GM23338 (cell line): ENCODE measurements at regions not wholly inside any gene's neighbourhood (a gene's known extent, or its start where the extent isn't known, plus 50 kb on each side); places are given as distances from the start of the nearest gene placed in this dataset.

Source experiments
- ATAC-seq: fragments of 200-7000 bp; cut with Tn5 transposase; 3 replicates; pipeline ENCODE4 v1.9.1; 2020
- DNase-seq: peaks from one replicate; pipeline ENCODE4 v3.0.0-alpha.2; 2015; ENCODE audit warnings: low spot score
- H2AFZ ChIP-seq: fragments of 200-600 bp; sonication (generic); 2 replicates; pipeline ENCODE4 v1.8.0; 2016; ENCODE audit warnings: antibody characterized with exemption, mild to moderate bottlenecking, moderate library complexity
- H3F3A ChIP-seq: fragments of 200-600 bp; sonication (generic); replicated peaks from 2 replicates; pipeline ENCODE4 v1.8.0; 2017; ENCODE audit warnings: antibody characterized with exemption, mixed run types, low read depth
- H3K27ac ChIP-seq: fragments of 200-600 bp; sonication (generic); 2 replicates; pipeline ENCODE4 v1.6.1; 2016; ENCODE audit warnings: low read depth
- H3K27me3 ChIP-seq: fragments of 200-600 bp; sonication (generic); 2 replicates; pipeline ENCODE4 v1.8.0; 2016; ENCODE audit warnings: mild to moderate bottlenecking, mixed run types, moderate library complexity; ENCODE audit not compliant: insufficient read depth
- H3K36me3 ChIP-seq: fragments of 200-600 bp; sonication (generic); 2 replicates; pipeline ENCODE4 v1.8.0; 2016; ENCODE audit warnings: mild to moderate bottlenecking; ENCODE audit not compliant: insufficient read depth
- H3K4me1 ChIP-seq: fragments of 200-600 bp; sonication (generic); 2 replicates; pipeline ENCODE4 v1.8.0; 2016; ENCODE audit warnings: mild to moderate bottlenecking, moderate library complexity; ENCODE audit not compliant: insufficient read depth
- H3K4me2 ChIP-seq: fragments of 200-600 bp; sonication (generic); 2 replicates; pipeline ENCODE4 v1.7.1; 2017; ENCODE audit warnings: mixed run types
- H3K4me3 ChIP-seq: fragments of 200-600 bp; sonication (generic); 2 replicates; pipeline ENCODE4 v1.6.1; 2016; ENCODE audit warnings: mixed run types
- H3K79me2 ChIP-seq: fragments of 200-600 bp; sonication (generic); replicated peaks from 2 replicates; pipeline ENCODE4 v1.8.0; 2017; ENCODE audit warnings: mild to moderate bottlenecking; ENCODE audit not compliant: insufficient read depth
- H3K9me2 ChIP-seq: fragments of 200-600 bp; sonication (generic); 2 replicates; pipeline ENCODE4 v1.8.0; 2017; ENCODE audit not compliant: insufficient read depth
- H4K20me1 ChIP-seq: fragments of 200-600 bp; sonication (generic); replicated peaks from 2 replicates; pipeline ENCODE4 v1.8.0; 2017; ENCODE audit warnings: mild to moderate bottlenecking; ENCODE audit not compliant: insufficient read depth
- H3K27ac Mint-ChIP-seq: 2 replicates; pipeline ENCODE4 v1.8.0; 2020; ENCODE audit warnings: inconsistent platforms, mild to moderate bottlenecking, moderate library complexity, mixed read lengths
- H3K27me3 Mint-ChIP-seq: 3 replicates; pipeline ENCODE4 v1.8.0; 2022; ENCODE audit warnings: low read depth, mild to moderate bottlenecking, moderate library complexity, mixed read lengths, inconsistent platforms; ENCODE audit not compliant: insufficient read depth, poor library complexity
- H3K36me3 Mint-ChIP-seq: 3 replicates; pipeline ENCODE4 v1.8.0; 2021; ENCODE audit warnings: low read depth, mild to moderate bottlenecking, inconsistent platforms, moderate library complexity, mixed read lengths
- H3K4me1 Mint-ChIP-seq: 3 replicates; pipeline ENCODE4 v1.8.0; 2020; ENCODE audit warnings: mild to moderate bottlenecking, inconsistent platforms, mixed read lengths
- H3K4me3 Mint-ChIP-seq: 3 replicates; pipeline ENCODE4 v1.8.0; 2021; ENCODE audit warnings: moderate library complexity, mild to moderate bottlenecking, inconsistent platforms, mixed read lengths
- H3K9me3 Mint-ChIP-seq: 3 replicates; pipeline ENCODE4 v1.8.0; 2020; ENCODE audit warnings: moderate library complexity, mild to moderate bottlenecking, inconsistent platforms, mixed read lengths
- CREB1 ChIP-seq: fragments of 250-450 bp; sonication (Bioruptor Pico); IDR thresholded peaks from 2 replicates; pipeline ENCODE4 v1.5.0; 2020; ENCODE audit warnings: low read depth, mild to moderate bottlenecking, moderate library complexity
- CTCF ChIP-seq, 2 experiments: fragments of 200-600 bp in 1 of 2; sonication (generic) in 1 of 2; conservative IDR thresholded peaks; 2 replicates each; pipeline versions ENCODE4 v1.5.1 to v1.6.1; 2016 to 2017; ENCODE audit warnings: antibody characterized with exemption in 2 of 2, low read depth in 2 of 2, mild to moderate bottlenecking in 2 of 2, moderate library complexity in 1 of 2
- ETS1 ChIP-seq: IDR thresholded peaks from 2 replicates; pipeline ENCODE4 v1.6.1; 2016; ENCODE audit warnings: antibody characterized with exemption
- EZH2 ChIP-seq: fragments of 200-600 bp; sonication (generic); IDR thresholded peaks from one replicate; pipeline ENCODE4 v1.8.0; 2017; ENCODE audit warnings: antibody characterized with exemption, mild to moderate bottlenecking, low read depth; ENCODE audit not compliant: unreplicated experiment
- EZH2phosphoT487 ChIP-seq: fragments of 200-600 bp; sonication (generic); IDR thresholded peaks from one replicate; pipeline ENCODE4 v1.8.1; 2018; ENCODE audit warnings: antibody characterized with exemption; ENCODE audit not compliant: unreplicated experiment
- JUNB ChIP-seq: IDR thresholded peaks from one replicate; pipeline ENCODE4 v1.6.1; 2016; ENCODE audit warnings: antibody characterized with exemption; ENCODE audit not compliant: unreplicated experiment
- NANOG ChIP-seq: IDR thresholded peaks from 2 replicates; pipeline ENCODE4 v1.6.1; 2016; ENCODE audit warnings: antibody characterized with exemption, borderline replicate concordance
- ZNF114 ChIP-seq: fragments of 250-450 bp; sonication (Bioruptor Pico); IDR thresholded peaks from 2 replicates; pipeline ENCODE4 v1.5.0; 2020; ENCODE audit warnings: mild to moderate bottlenecking, moderate library complexity
- ZNF331 ChIP-seq: fragments of 250-450 bp; sonication (Bioruptor Pico); IDR thresholded peaks from 2 replicates; pipeline ENCODE4 v1.5.0; 2020; ENCODE audit warnings: low read depth, mild to moderate bottlenecking, moderate library complexity
- ZNF462 ChIP-seq: fragments of 250-450 bp; sonication (Bioruptor Pico); IDR thresholded peaks from 2 replicates; pipeline ENCODE4 v1.5.0; 2020; ENCODE audit warnings: mild to moderate bottlenecking, moderate library complexity
- TF ChIP-seq, protein P1 (sequence below): IDR thresholded peaks from one replicate; pipeline ENCODE4 v1.6.1; 2018; ENCODE audit warnings: antibody characterized with exemption; ENCODE audit not compliant: unreplicated experiment

DNA sequence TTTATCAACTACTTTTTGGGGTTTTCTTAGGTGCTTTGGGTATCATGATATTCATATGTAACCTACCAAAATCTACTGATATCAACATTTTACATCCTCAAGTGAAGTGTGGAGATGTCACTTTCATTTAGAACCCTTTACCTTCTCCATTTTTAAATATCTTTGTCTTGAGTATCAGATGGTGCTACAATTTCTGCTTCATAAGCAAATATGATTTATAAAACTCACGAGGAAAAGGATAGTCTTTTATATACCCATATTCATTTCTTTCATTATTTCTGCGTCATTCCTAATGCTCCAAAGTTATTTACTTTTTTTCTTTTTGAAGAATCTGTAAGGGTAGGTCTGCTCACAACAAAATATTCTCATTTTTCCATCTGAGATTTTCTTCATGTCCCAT is 991.7 kb downstream of the CDH11 start:
- Histone ChIP-seq H4K20me1 (no peaks in the 10 kb centered on the region), H3K4me3 (no peak overlapping the region), H3K4me2 (no peak overlapping the region), H3K36me3 (no peaks in the 10 kb centered on the region), H3K79me2 (no peaks in the 10 kb centered on the region), H3K9me2 (0 out of 2 replicates have a peak, but pooled peaks cover 5% of the 10 kb centered on the region), H3F3A (no peaks in the 10 kb centered on the region), H2AFZ (no peak overlapping the region), H3K27ac (no peak overlapping the region), H3K4me1 (no peaks in the 10 kb centered on the region), H3K27me3 (no peaks in the 10 kb centered on the region)
- H3K9me3 Mint-ChIP-seq, result no peaks in the 10 kb centered on the region; the same call in 2 of the 3 replicates
- ATAC-seq, result no peak
- no peaks in the 10 kb centered on the region for H3K27me3 Mint-ChIP-seq
- no peak overlapping the region for H3K27ac Mint-ChIP-seq
- no peak for DNase-seq
- no peaks in the 10 kb centered on the region for H3K36me3 Mint-ChIP-seq
- TF ChIP-seq EZH2phosphoT487, result no peak
- no peak for TF ChIP-seq ZNF462
- TF ChIP-seq CTCF (conservative IDR thresholded peaks at IDR 0.05; ENCODE audit: low read depth in 2 of 2), result no peak
- TF ChIP-seq ZNF114, result no peak
- TF ChIP-seq JUNB, result no peak
- no peak for TF ChIP-seq ETS1
- TF ChIP-seq CREB1 (CRISPR knock-in tag), result no peak
- TF ChIP-seq, protein P1, sequence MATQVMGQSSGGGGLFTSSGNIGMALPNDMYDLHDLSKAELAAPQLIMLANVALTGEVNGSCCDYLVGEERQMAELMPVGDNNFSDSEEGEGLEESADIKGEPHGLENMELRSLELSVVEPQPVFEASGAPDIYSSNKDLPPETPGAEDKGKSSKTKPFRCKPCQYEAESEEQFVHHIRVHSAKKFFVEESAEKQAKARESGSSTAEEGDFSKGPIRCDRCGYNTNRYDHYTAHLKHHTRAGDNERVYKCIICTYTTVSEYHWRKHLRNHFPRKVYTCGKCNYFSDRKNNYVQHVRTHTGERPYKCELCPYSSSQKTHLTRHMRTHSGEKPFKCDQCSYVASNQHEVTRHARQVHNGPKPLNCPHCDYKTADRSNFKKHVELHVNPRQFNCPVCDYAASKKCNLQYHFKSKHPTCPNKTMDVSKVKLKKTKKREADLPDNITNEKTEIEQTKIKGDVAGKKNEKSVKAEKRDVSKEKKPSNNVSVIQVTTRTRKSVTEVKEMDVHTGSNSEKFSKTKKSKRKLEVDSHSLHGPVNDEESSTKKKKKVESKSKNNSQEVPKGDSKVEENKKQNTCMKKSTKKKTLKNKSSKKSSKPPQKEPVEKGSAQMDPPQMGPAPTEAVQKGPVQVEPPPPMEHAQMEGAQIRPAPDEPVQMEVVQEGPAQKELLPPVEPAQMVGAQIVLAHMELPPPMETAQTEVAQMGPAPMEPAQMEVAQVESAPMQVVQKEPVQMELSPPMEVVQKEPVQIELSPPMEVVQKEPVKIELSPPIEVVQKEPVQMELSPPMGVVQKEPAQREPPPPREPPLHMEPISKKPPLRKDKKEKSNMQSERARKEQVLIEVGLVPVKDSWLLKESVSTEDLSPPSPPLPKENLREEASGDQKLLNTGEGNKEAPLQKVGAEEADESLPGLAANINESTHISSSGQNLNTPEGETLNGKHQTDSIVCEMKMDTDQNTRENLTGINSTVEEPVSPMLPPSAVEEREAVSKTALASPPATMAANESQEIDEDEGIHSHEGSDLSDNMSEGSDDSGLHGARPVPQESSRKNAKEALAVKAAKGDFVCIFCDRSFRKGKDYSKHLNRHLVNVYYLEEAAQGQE, result no peak
- TF ChIP-seq NANOG, result no peak
- TF ChIP-seq ZNF331 (CRISPR knock-in tag), result no peak
- no peak for TF ChIP-seq EZH2
- peaks cover 4% of the 10 kb centered on the region; the same call in 2 of the 3 replicates for H3K4me1 Mint-ChIP-seq
- H3K4me3 Mint-ChIP-seq, result no peak overlapping the region
